ENCODE measurements at regions not wholly inside any gene's neighbourhood (a gene's known extent, or its start where the extent isn't known, plus 50 kb on each side); places are given as distances from the start of the nearest gene placed in this dataset.
"Not testable (repeated sequence)": the region's sequence is repeated elsewhere in the genome, so short reads cannot be mapped to it uniquely, and the experiment has no call there.

GRCh38 chr5:116740771-116741170 lies 166.1 kb upstream of the SEMA6A start:
- DNase-seq (ENCODE audit: low spot score): no peak

- DNase-seq (ENCODE audit: low spot score): no peak
Measured at GRCh38 chr5:116739571-116739970, 164.9 kb upstream of the SEMA6A start.

- no peak for DNase-seq (ENCODE audit: low spot score)
Measured at GRCh38 chr5:116738615-116739261, 164.1 kb upstream of the SEMA6A start.

GRCh38 chr5:116738239-116738614 lies 163.6 kb upstream of the SEMA6A start:
- no peak for DNase-seq (ENCODE audit: low spot score)

- DNase-seq (ENCODE audit: low spot score): no peak
Measured at GRCh38 chr5:116736671-116737070, 162.0 kb upstream of the SEMA6A start.

- DNase-seq (ENCODE audit: low spot score): no peak
Measured at GRCh38 chr5:116733991-116734975, 159.7 kb upstream of the SEMA6A start.

- no peak for DNase-seq (ENCODE audit: low spot score)
Measured at GRCh38 chr5:116732591-116732990, 158.0 kb upstream of the SEMA6A start.

- DNase-seq (ENCODE audit: low spot score): no peak
Measured at GRCh38 chr5:116731432-116731831, 156.8 kb upstream of the SEMA6A start.

GRCh38 chr5:116730706-116731105 lies 156.1 kb upstream of the SEMA6A start:
- DNase-seq (ENCODE audit: low spot score): no peak

- no peak for DNase-seq (ENCODE audit: low spot score)
Measured at GRCh38 chr5:116730185-116730584, 155.6 kb upstream of the SEMA6A start.

GRCh38 chr5:116727248-116727647 lies 152.6 kb upstream of the SEMA6A start:
- DNase-seq (ENCODE audit: low spot score): no peak

- not testable (repeated sequence) for DNase-seq (ENCODE audit: low spot score)
Measured at GRCh38 chr5:116726180-116726579, 151.6 kb upstream of the SEMA6A start.

- no peak for DNase-seq (ENCODE audit: low spot score)
Measured at GRCh38 chr5:116724971-116725370, 150.3 kb upstream of the SEMA6A start.

GRCh38 chr5:116722651-116723050 lies 148.0 kb upstream of the SEMA6A start:
- no peak for DNase-seq (ENCODE audit: low spot score)

- DNase-seq (ENCODE audit: low spot score): no peak
Measured at GRCh38 chr5:116719106-116719505, 144.5 kb upstream of the SEMA6A start.

- DNase-seq (ENCODE audit: low spot score): no peak
Measured at GRCh38 chr5:116718317-116718716, 143.7 kb upstream of the SEMA6A start.

- DNase-seq (ENCODE audit: low spot score): no peak
Measured at GRCh38 chr5:116709082-116709481, 134.5 kb upstream of the SEMA6A start.

GRCh38 chr5:116705121-116705519 lies 130.5 kb upstream of the SEMA6A start:
- not testable (repeated sequence) for DNase-seq (ENCODE audit: low spot score)

GRCh38 chr5:116703941-116704340 lies 129.3 kb upstream of the SEMA6A start:
- DNase-seq (ENCODE audit: low spot score): no peak

GRCh38 chr5:116703328-116703727 lies 128.7 kb upstream of the SEMA6A start:
- no peak for DNase-seq (ENCODE audit: low spot score)

GRCh38 chr5:116702776-116703175 lies 128.2 kb upstream of the SEMA6A start:
- DNase-seq (ENCODE audit: low spot score): no peak

GRCh38 chr5:116699332-116699731 lies 124.7 kb upstream of the SEMA6A start:
- DNase-seq (ENCODE audit: low spot score): no peak

- no peak for DNase-seq (ENCODE audit: low spot score)
Measured at GRCh38 chr5:116696366-116696765, 121.7 kb upstream of the SEMA6A start.
